CD4-positive, alpha-beta T cell (primary cell): ENCODE measurements at regions not wholly inside any gene's neighbourhood (a gene's known extent, or its start where the extent isn't known, plus 50 kb on each side); places are given as distances from the start of the nearest gene placed in this dataset.

ENCODE experiments used
- ATAC-seq: fragments of 200-7000 bp; cut with Tn5 transposase; one replicate; pipeline ENCODE4 v1.10.0; 2022; ENCODE audit warnings: mild to moderate bottlenecking; ENCODE audit not compliant: poor library complexity
- CTCF ChIA-PET: fragments of 350-600 bp; sonication (Branson Sonifier 250); formaldehyde crosslinking; loops from one replicate; lab custom pipeline; 2021; ENCODE audit warnings: antibody characterized with exemption, inconsistent platforms; lab: Charles Lee
- POLR2A ChIA-PET: fragments of 350-600 bp; sonication (Branson Sonifier 250); formaldehyde crosslinking; loops from one replicate; lab custom pipeline; 2021; ENCODE audit warnings: antibody characterized with exemption, inconsistent platforms; lab: Charles Lee
- DNase-seq, 14 experiments: peaks; one replicate each; pipeline ENCODE4 v3.0.0-alpha.2; 2013 to 2020; ENCODE audit warnings: mixed read lengths in 2 of 14
- H3K27ac ChIP-seq, 2 donors: one replicate each; pipeline versions ENCODE4 v1.5.1 to v1.7.0; 2013; ENCODE audit warnings: low read length in 2 of 2, low read depth in 1 of 2, mild to moderate bottlenecking in 1 of 2
- H3K27me3 ChIP-seq, 2 experiments: 1 replicate in 1 of 2; 2 replicates in 1 of 2; pipeline versions ENCODE4 v1.6.1 to v1.7.0; 2013; ENCODE audit warnings: low read length in 2 of 2, control low read depth in 1 of 2, mild to moderate bottlenecking in 1 of 2, moderate library complexity in 1 of 2; ENCODE audit not compliant: insufficient read depth in 2 of 2, control insufficient read depth in 1 of 2
- H3K36me3 ChIP-seq: one replicate; pipeline ENCODE4 v1.6.1; 2013; ENCODE audit warnings: low read length, control low read depth; ENCODE audit not compliant: insufficient read depth
- H3K4me1 ChIP-seq: one replicate; pipeline ENCODE4 v1.6.1; 2013; ENCODE audit warnings: low read length, control low read depth; ENCODE audit not compliant: insufficient read depth
- H3K4me3 ChIP-seq: one replicate; pipeline ENCODE4 v1.5.1; 2013; ENCODE audit warnings: mild to moderate bottlenecking, low read length, moderate library complexity
- H3K9me3 ChIP-seq, 2 experiments: 1 replicate in 1 of 2; 2 replicates in 1 of 2; pipeline versions ENCODE4 v1.6.1 to v1.7.0; 2013; ENCODE audit warnings: low read length in 2 of 2, mild to moderate bottlenecking in 2 of 2, control low read depth in 1 of 2, moderate library complexity in 1 of 2; ENCODE audit not compliant: control insufficient read depth in 1 of 2, insufficient read depth in 1 of 2
- H3K27ac Mint-ChIP-seq: one replicate; pipeline ENCODE4 v1.8.0; 2020; ENCODE audit warnings: mixed read lengths
- H3K27me3 Mint-ChIP-seq: one replicate; pipeline ENCODE4 v1.8.0; 2021; ENCODE audit warnings: mixed read lengths
- H3K36me3 Mint-ChIP-seq: one replicate; pipeline ENCODE4 v1.8.0; 2021; ENCODE audit warnings: low read depth, mixed read lengths
- H3K4me1 Mint-ChIP-seq: one replicate; pipeline ENCODE4 v1.8.0; 2021; ENCODE audit warnings: low read depth, mixed read lengths
- H3K4me3 Mint-ChIP-seq: one replicate; pipeline ENCODE4 v1.8.0; 2020; ENCODE audit warnings: mild to moderate bottlenecking, mixed read lengths
- H3K9me3 Mint-ChIP-seq: one replicate; pipeline ENCODE4 v1.8.0; 2020; ENCODE audit warnings: mixed read lengths
- intact Hi-C, 2 experiments: fragments of 100-400 bp; cut with DNase I in 1 of 2; cut with micrococcal nuclease in 1 of 2; formaldehyde crosslinking; loops; one replicate each; pipeline versions ENCODE4 v1.15.1 to v1.9.0; 2023 to 2025; cut with DNase I, micrococcal nuclease
- TF ChIP-seq, protein P1 (sequence below): fragments of 200-600 bp; IDR thresholded peaks from one replicate; pipeline ENCODE4 v1.8.0; 2022; ENCODE audit warnings: antibody characterized with exemption, mild to moderate bottlenecking

DNA sequence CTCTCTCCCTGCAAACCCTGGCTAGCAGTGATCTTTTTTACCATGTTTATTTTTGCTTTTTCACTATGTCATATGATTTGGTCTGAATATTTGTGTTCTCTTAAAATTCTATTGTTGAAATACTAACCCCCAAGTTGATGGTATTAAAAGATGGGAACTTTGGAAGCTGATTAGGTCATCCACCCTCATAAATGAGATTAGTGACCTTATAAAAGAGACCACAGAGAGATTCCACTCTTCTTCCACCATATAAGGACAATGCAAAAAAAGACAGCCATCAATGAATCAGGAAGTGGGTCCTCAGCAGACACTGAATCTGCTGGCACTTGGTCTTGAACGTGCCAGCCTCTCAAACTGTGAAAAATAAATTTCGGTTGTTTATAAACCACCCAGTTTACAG is 112.8 kb upstream of the KCND2 start:
- DNase-seq (no peak), ATAC-seq (no peak)
- Histone ChIP-seq H3K4me1 (no peaks in the 10 kb centered on the region), H3K4me3 (no peak overlapping the region), H3K9me3 (peaks cover 0 to 11% of the 10 kb centered on the region in 2 experiments), H3K36me3 (no peaks in the 10 kb centered on the region), H3K27ac (no peak overlapping the region), H3K27me3 (no peaks in the 10 kb centered on the region)
- peaks cover 3% of the 10 kb centered on the region for H3K9me3 Mint-ChIP-seq
- POLR2A ChIA-PET: no interaction called here
- H3K27ac Mint-ChIP-seq: no peak overlapping the region
- H3K36me3 Mint-ChIP-seq: no peaks in the 10 kb centered on the region
- no peak overlapping the region for H3K4me3 Mint-ChIP-seq
- intact Hi-C loops: no loop called here
- TF ChIP-seq, protein P1, sequence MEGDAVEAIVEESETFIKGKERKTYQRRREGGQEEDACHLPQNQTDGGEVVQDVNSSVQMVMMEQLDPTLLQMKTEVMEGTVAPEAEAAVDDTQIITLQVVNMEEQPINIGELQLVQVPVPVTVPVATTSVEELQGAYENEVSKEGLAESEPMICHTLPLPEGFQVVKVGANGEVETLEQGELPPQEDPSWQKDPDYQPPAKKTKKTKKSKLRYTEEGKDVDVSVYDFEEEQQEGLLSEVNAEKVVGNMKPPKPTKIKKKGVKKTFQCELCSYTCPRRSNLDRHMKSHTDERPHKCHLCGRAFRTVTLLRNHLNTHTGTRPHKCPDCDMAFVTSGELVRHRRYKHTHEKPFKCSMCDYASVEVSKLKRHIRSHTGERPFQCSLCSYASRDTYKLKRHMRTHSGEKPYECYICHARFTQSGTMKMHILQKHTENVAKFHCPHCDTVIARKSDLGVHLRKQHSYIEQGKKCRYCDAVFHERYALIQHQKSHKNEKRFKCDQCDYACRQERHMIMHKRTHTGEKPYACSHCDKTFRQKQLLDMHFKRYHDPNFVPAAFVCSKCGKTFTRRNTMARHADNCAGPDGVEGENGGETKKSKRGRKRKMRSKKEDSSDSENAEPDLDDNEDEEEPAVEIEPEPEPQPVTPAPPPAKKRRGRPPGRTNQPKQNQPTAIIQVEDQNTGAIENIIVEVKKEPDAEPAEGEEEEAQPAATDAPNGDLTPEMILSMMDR: no peak
- no peaks in the 10 kb centered on the region for H3K27me3 Mint-ChIP-seq
- no peaks in the 10 kb centered on the region for H3K4me1 Mint-ChIP-seq
- CTCF ChIA-PET: no interaction called here

DNA sequence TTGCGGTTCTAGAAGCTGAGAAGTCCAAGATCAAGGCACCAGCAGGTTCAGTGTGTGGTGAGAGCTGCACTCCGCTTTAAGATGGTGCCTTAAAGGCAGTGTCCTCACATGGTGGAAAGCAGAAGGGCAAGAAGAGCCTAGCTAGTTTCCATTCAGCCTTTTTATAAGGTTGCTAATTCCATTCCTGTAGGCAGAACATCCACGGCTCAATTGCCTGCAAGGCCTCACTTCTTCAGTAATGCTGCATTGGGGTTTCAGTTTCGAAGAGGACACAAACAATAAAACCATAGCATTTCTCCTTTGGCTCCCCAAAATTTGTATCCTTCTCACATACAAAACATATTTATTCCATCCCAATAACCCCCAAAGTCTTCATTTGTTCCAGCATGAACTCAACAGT is 109.5 kb upstream of the KCND2 start:
- Mint-ChIP-seq H3K27ac (no peak overlapping the region), H3K4me1 (no peaks in the 10 kb centered on the region), H3K36me3 (no peaks in the 10 kb centered on the region), H3K27me3 (no peaks in the 10 kb centered on the region), H3K9me3 (peaks cover 11% of the 10 kb centered on the region), H3K4me3 (no peak overlapping the region)
- DNase-seq (no peak), ATAC-seq (no peak)
- H3K4me3 ChIP-seq: no peak overlapping the region
- ChIA-PET POLR2A (no interaction called here), CTCF (no interaction called here)
- H3K36me3 ChIP-seq: no peaks in the 10 kb centered on the region
- H3K9me3 ChIP-seq: peaks cover 0 to 11% of the 10 kb centered on the region in 2 experiments
- no peaks in the 10 kb centered on the region for H3K27me3 ChIP-seq
- intact Hi-C loops: no loop called here
- no peaks in the 10 kb centered on the region for H3K4me1 ChIP-seq
- no peak overlapping the region for H3K27ac ChIP-seq
- TF ChIP-seq, protein P1: no peak

GRCh38 chr7:120165227-120165626 is 107.7 kb upstream of the KCND2 start:
- Mint-ChIP-seq H3K4me3 (no peak overlapping the region), H3K27ac (no peak overlapping the region), H3K9me3 (peaks cover 8% of the 10 kb centered on the region), H3K27me3 (no peaks in the 10 kb centered on the region), H3K4me1 (no peaks in the 10 kb centered on the region), H3K36me3 (no peaks in the 10 kb centered on the region)
- Histone ChIP-seq H3K27ac (no peak overlapping the region), H3K9me3 (peaks cover 0 to 7% of the 10 kb centered on the region in 2 experiments), H3K36me3 (no peaks in the 10 kb centered on the region), H3K4me1 (no peaks in the 10 kb centered on the region), H3K27me3 (no peaks in the 10 kb centered on the region), H3K4me3 (no peak overlapping the region)
- CTCF ChIA-PET: no interaction called here
- TF ChIP-seq, protein P1: no peak
- DNase-seq (no peak), ATAC-seq (no peak)
- intact Hi-C loops: no loop called here
- POLR2A ChIA-PET: no interaction called here
